AG09319 (cell line): ENCODE measurements at regions not wholly inside any gene's neighbourhood (a gene's known extent, or its start where the extent isn't known, plus 50 kb on each side); places are given as distances from the start of the nearest gene placed in this dataset.
"Not testable (repeated sequence)": the region's sequence is repeated elsewhere in the genome, so short reads cannot be mapped to it uniquely, and the experiment has no call there.

Source experiments
- DNase-seq: peaks from one replicate; pipeline ENCODE4 v3.0.0-alpha.2; 2010; ENCODE audit warnings: low read depth; ENCODE audit errors: extremely low read depth
- TF ChIP-seq, protein P1 (sequence below): IDR thresholded peaks from 2 replicates; pipeline ENCODE4 v1.5.1; 2011; ENCODE audit warnings: low read depth, mild to moderate bottlenecking, inconsistent platforms, low read length, moderate library complexity

DNA sequence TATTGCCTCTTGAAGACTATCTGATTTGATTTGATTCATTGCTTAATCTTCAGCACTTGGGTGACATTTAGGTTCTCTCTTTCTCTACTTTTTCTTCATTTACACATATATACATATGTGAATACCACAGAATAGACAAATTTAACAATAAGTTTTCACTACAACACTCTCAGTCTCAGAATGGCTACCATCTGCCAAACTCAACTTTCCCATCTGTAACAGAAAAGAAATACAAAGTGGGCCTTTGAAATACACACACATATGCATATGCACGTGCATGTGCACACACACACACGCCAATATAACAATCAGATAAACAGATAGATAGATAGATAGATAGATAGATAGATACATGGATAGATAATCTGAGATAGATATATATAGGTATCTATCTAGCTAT, 762.8 kb upstream of the NUDT12 start:
- no peak for DNase-seq

DNA sequence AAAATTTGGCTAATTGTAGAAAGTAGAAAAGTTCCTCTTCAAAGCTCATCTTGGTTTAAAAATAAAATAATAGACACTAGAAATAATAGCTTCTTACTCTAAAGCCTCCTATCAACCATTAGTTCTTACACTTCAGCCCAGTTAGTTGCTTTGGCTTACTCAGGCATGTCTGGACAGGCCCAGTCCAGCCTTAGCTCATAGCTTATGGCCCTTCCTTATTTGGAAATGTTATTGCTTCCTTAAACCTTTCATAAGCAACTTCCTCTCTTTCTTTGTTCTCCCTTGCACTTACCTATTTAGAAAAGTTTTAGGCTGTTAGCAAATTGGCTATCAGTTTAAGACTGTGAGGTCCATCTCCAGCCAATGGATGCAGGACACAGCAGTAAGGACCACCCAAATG, 754.1 kb upstream of the NUDT12 start:
- DNase-seq = not testable (repeated sequence)

More for the DNA sequence above, 762.8 kb upstream of the NUDT12 start:
- TF ChIP-seq, protein P1, sequence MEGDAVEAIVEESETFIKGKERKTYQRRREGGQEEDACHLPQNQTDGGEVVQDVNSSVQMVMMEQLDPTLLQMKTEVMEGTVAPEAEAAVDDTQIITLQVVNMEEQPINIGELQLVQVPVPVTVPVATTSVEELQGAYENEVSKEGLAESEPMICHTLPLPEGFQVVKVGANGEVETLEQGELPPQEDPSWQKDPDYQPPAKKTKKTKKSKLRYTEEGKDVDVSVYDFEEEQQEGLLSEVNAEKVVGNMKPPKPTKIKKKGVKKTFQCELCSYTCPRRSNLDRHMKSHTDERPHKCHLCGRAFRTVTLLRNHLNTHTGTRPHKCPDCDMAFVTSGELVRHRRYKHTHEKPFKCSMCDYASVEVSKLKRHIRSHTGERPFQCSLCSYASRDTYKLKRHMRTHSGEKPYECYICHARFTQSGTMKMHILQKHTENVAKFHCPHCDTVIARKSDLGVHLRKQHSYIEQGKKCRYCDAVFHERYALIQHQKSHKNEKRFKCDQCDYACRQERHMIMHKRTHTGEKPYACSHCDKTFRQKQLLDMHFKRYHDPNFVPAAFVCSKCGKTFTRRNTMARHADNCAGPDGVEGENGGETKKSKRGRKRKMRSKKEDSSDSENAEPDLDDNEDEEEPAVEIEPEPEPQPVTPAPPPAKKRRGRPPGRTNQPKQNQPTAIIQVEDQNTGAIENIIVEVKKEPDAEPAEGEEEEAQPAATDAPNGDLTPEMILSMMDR = no peak

DNA sequence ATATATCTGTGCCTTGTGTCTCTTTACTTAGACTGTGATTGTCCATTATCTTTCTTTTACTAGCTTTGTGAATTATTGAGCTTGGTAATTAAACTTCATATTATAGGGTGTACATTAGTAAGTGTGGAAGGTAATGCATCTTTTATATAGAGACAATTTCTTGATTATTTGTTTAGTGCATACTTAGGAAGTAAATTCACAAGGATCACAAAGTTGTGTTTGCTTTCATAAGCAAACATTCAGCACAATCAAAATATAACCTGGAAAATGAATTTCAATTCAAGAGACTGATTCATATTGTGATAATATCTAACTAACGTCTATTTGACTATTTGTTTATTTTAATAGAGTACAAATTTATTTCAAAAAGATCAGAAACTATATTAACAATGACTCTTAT, 749.9 kb upstream of the NUDT12 start:
- TF ChIP-seq, protein P1 = no peak
- DNase-seq = no peak

DNA sequence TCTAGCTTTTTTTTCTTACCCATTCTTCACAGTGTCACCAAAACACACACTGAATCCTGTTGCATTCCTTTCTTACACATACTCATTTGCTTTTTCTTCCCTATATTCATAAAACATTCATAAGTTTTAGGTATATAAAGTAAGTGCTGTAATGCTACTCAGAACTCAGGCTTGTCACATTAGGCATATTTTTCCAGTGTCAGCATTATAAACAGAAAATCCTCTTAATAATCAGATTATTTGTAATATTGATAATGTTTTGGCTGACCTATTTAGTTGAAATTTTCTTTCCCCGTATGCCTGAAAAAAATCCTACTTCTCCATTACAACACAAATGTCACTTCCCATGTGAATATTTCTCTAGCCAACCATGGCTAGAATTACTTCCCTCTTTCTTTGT, 743.0 kb upstream of the NUDT12 start:
- TF ChIP-seq, protein P1 = no peak
- no peak for DNase-seq

DNA sequence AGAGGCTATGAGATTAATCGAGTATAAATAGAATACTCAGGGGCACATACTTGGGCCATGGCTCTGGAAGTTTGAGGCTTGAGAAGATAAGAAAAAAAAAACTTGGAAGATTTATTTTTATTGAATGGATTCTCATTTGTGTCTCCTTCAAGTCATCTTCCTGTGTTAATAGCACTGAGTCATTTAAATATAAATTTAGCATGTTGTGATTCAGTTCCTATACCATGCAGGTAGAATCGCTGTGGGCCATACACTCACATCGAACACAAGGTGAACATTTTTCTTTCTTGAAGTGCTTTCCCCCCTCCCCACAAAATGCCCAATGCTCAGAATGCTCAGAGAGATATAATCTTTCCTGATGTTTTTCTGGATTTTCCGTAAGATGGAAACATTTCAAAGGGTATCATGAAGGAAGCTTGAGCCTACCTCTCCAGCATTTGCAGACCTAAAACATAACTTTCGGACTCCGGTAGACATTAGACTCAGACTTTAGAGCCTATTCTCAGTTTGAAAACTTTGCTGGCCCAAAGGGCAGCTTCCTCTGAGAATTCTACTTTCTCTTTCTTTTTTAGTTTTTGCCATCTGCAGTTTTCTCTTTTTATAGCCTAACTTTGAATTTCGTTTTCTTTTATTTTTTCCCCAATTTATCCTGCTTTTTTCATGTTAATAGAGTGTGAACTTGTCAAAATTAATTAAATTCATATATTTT, 737.6 kb upstream of the NUDT12 start:
- TF ChIP-seq, protein P1 = no peak
- no peak for DNase-seq

DNA sequence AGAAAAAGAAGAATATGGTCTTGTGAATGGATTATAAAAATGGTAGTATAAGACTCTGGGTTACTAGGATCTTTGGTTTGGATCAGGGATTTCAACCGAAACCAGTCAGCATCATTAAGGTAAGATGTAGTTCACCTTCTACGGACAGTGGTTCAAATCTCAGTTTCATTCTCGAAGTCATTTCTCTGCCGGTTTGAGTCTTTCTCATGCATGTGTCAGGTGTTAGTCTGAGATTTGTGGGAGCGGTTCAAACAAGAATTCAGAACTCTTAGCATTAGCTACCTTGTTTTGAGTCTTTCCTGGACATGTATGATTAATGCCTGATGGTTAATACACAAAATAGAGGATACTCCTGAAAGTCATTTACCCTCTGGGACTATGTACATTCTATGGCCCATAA, 735.9 kb upstream of the NUDT12 start:
- TF ChIP-seq, protein P1 = no peak
- no peak for DNase-seq

DNA sequence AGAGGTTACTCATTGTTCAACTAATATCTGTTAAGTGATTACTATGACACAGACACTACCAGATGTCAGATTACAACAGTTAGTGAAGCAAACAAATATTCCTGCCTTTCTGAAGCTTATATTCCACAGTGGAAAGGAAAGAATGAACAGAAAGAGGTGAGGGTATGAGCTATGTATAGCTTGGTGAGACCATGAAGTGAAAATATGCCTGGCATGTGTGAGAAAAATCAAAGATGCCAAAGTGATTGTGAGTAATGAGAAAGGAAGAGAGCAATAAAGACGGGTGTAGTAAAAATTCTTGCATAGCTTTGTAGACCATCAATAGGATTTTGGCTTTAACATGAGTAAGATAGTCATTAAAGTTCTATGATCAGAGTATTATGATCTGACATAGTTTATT, 734.5 kb upstream of the NUDT12 start:
- DNase-seq = no peak
- TF ChIP-seq, protein P1 = no peak

DNA sequence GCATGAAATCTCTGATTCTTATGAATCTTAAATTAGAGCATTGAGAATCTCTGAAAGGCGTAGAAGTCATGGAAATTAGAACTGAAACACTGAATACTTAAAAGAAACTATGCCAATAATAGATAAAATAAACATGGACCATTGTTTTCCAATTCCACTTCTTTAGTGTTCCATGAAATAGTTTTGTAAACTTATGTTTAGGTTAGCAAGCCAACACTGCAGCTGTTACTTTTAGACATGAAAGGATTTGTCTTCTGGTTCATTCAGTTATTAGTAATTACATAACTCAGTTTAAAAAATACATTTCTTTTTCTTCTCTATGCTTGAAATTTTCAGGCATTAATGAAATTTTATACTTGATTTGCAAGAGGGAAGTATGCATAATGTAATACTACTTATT, 733.4 kb upstream of the NUDT12 start:
- DNase-seq = no peak
- TF ChIP-seq, protein P1 = no peak
